HG02678 (cell line): ENCODE measurements at regions not wholly inside any gene's neighbourhood (a gene's known extent, or its start where the extent isn't known, plus 50 kb on each side); places are given as distances from the start of the nearest gene placed in this dataset.

Experiments
- ATAC-seq: cut with Tn5 transposase; IDR thresholded peaks from one replicate; pipeline ENCODE4 v1.9.1; 2021; ENCODE audit warnings: mild to moderate bottlenecking, moderate library complexity; ENCODE audit not compliant: unreplicated experiment

DNA sequence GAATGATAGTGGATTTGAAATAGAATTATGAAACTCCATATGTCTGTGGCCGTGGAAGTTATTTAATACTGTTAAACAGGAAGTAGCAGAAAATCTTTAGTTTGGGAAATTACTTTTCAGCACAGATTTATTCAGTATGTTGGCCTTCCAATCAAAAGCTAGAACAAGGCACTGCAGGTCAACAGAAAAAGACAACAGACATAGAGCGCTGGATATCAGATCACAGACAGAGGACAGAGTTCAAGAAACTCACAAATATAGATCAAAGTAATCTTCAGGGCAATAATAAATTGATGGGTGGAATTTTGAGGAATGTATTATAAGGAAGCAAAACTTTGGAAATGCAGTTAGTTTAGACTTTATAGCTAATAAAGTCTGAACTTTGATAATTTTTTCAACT lies 159.5 kb upstream of the TMCO5A start:
- no peak for ATAC-seq

DNA sequence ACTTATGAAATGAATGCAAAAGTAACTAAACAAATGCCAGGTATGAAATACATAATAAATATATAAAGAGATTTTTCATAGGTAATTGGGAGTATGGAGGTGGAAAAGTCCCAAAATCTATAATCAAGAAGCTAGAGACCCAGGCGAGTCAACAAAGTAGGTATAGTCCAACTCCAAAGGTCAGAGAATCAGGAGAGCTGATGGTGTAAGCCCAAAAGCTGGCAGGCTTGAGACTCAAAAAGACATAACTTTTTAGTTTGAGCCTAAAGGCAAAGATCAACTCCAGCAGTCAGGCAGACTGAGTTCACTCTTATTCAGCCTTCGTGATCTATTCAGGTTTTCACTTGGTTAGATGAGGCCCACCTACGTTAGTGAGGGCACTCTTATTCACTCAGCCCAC lies 157.4 kb upstream of the TMCO5A start:
- no peak for ATAC-seq

DNA sequence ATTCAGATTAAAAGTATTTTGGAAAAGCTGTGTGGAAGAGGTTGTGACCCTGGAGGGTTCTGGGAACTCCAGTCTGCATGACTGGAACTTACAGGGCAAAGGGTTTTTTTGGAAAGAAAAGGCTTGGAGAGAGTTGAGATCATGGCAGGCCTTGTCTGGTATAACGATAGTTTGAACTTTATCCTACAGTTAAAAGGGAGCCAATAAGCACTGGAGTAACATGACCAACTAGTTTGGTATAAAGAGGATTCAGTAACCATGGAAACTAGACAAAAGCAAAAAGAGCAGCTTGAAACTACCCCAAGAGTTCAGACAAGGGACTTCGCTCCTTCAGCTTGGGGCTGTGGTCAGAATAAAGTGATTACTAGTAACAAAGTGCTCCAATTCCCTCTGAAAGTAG lies 151.2 kb upstream of the TMCO5A start:
- no peak for ATAC-seq

DNA sequence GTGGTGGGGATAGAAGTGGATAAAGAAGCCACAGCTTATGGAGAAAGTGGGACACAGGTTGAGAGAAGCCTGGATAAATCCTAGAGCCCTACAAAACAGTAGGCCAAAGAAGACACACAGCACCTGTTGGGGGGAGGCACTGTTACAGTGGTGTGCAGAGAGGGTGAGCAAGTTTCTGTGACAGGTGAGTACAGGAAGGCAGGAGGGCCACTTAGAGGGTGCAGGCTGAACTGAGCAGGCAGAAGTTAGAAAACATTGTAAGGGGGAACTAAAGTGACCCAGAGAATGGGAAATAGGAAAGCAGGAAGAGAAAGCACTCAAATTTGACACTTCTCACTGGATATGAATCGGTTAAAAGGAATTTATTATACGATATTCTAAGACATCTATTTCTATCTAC lies 146.1 kb upstream of the TMCO5A start:
- ATAC-seq, result no peak

DNA sequence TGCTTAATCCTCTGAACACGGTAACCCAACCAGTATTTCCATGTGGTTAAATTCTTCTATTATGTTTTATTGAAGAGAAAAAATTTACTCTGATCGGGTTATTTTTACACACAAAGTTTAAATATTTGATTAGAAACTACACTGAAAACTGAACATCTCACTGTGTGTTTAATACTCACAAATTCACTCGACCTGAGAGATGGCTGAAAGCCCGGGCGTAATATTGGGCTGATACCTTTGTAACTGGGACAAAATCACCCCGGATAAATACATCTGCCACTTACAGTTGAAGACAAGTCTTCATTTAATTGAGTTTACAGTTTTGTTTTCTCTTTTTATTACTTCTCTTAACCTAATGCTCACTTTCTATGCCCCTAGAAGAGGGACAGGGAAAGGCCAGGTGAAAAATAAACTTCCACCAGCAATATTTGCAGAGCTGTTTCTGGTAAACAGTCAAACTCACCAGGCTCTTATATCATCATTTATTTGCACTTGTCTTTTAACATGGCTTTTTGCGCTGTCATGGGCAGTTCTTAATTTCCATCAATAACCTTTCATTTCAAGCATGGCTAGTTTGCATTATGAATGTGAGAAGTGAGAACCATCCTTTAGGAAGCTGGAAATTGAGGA lies 145.6 kb upstream of the TMCO5A start:
- no peak for ATAC-seq

DNA sequence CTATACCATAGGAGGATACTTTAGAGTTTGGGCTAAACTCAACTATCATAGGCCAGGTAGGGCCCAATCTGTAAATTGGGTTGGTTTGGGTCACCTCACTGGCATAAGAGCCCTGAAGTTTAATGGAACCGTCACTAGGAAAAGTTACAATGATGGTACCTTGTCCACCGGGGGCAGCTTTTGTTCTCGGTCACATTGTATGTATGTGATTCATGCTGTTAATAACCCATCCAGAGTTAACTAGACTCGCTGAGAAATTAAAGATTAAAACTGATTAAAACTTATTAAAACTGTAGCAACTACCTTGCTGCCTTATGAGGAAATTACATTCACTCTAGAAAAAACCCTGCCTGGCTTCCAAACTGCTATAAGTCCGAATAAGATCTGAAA lies 145.0 kb upstream of the TMCO5A start:
- no peak for ATAC-seq

DNA sequence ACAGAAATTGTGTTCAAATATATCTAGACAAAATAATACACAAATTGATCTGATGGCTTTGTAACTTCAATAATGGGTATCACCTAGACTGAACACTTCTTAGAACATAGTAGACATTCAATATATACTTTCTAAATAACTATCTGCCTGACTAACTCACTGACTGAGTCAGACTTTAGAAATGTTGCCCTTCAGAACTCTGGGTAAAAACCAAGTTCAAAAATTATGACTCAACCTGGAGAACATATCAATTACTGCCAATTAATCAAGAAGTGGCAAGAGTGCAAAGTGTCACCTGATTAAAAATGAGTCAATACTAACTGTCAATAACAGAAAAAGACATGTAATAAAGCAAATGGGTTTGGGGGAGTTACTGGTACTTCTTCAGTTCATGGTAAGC lies 144.6 kb upstream of the TMCO5A start:
- no peak for ATAC-seq

DNA sequence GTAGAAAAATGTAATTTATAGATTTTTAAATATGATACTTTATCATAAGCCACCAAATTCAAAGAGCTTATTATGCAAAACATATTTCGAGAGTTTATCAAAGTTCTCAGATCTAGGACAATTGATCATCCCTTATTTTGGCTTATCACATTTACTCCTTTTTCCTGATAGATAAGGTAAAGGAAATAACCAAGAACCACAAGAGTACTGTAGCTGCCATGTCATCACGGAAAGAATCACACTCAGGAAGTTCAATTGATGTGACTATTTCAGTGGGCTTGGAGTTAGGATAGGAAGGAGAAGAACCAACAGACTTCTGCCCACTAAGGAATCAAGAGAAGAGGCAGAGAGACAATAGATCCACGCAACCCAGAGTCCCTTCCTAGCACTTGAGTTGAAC lies 142.7 kb upstream of the TMCO5A start:
- no peak for ATAC-seq

DNA sequence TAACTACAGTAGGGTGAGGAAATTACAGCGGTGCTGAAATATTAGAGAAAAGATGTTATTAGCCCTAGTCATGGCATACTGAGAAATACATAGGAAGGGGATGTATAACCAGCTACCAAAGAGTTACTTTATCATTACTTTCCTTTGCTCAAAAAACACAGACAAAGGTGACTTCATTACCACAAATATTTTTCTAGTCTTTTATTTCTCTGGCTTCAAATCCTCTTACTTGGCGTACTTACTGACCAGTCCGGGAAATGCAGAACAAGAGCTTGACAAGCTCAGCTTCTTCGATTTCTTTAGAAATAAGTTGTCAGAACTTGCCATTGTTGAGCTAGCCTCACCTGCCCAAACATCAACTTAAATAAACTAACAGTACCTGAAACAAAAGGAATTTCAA lies 142.1 kb upstream of the TMCO5A start:
- ATAC-seq, result no peak

DNA sequence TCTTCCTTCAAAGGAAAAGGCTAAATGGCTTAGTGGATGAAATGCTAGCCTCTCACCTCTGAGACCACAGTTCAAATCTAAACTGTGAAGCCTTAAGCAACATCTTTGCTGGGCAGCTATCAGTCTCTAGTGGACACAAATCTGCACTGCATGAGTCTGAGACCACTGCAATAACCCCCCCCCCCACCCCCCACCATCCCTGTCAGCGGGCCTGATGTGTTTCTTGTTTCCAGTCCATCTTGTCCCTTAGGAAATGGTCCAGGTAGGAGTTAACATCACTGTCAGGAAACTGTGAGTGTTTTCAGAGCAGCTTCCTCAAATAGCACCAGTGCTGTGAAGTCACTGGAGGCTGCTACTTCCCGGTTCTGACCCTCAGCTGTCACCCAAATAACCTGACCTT lies 140.6 kb upstream of the TMCO5A start:
- ATAC-seq, result no peak

DNA sequence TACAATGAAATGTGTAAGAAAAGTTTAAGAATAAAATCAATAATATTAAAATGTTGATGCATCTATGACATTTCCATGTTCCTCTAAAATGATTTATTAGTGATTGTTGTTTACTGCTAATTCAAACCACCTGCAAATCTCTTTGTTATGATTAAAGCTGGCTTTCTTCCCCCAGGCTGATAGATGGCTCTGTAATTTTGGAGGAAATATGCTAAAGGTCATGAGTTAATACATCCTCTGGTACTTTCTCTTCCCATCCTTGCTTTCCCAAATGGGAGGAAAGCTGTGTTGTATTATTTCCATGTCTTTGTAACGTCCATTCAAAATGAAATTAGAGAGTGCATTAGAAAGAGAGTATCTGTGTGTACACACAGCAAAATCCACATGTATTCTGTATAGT lies 139.5 kb upstream of the TMCO5A start:
- no peak for ATAC-seq

DNA sequence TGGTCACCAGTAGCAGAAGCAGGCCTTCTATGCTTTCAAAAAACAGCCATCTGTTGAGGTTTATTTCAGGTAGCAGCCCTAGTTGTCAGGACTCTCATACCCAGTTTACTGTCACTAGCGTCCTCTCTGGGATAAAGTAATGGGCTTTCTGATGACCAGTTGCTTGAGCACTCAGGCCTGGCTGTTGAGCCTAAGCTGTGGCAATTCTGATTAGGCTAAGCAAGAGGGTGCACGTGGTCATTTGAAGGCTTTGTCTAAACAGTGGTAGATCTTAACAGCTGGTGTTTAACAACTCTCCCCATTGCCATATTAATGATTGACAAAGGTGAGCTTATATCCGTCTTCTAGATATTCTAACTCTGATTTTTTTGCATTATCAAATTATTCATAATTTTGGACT lies 132.9 kb upstream of the TMCO5A start:
- ATAC-seq, result no peak

DNA sequence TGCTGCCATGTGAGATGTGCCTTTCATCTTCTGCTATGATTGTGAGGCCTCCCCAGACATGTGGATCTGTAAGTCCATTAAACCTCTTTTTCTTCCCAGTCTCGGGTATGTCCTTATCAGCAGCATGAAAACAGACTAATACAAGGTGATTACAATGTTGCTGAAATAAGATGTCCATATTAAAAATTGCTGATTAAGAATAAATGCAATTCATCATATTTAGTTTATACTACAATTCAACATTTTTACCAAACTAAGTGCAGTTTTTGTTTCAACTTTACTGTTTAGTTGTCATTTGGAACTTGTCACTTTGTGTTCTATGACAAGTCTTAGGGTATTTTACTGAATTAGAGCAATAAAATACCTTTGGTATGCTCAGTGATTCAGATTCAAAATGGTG lies 127.6 kb upstream of the TMCO5A start:
- ATAC-seq, result no peak

DNA sequence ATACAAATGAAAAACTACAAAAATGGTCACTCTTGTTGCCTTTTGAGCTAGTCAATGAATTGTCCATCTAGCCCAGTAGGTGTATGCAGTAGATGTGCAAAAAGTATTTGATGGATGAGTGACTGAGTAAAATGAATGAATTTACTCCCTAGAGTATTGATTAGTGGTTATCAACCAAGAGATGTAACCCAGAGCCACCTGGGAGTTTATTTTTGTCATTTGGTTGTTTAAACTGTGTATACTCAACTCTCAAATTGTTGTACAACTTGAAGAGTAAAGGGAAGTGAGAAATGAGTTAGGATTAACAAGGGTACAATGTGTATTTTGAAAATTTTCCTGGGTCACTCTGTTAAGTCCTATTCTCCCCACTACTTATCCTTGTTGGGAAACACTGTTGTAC lies 124.1 kb upstream of the TMCO5A start:
- ATAC-seq, result no peak

DNA sequence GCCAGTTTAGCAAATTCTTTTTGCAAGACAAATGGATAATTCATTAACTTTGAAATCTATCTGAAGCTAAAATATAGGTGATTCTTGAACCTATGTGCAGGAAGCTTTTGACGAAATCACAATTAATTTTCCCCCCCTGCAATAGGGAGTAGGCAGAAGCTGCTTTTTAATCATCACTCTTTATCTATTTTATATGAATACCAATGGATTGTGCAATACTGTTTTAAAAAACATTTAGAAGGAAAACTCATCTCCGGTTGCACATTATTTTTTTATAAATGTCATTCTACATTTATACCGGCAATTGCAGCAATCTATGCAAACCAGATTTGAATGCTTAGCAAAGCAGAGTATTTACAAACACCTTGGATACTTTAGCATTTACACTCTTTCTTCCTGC lies 121.1 kb upstream of the TMCO5A start:
- ATAC-seq, result no peak

DNA sequence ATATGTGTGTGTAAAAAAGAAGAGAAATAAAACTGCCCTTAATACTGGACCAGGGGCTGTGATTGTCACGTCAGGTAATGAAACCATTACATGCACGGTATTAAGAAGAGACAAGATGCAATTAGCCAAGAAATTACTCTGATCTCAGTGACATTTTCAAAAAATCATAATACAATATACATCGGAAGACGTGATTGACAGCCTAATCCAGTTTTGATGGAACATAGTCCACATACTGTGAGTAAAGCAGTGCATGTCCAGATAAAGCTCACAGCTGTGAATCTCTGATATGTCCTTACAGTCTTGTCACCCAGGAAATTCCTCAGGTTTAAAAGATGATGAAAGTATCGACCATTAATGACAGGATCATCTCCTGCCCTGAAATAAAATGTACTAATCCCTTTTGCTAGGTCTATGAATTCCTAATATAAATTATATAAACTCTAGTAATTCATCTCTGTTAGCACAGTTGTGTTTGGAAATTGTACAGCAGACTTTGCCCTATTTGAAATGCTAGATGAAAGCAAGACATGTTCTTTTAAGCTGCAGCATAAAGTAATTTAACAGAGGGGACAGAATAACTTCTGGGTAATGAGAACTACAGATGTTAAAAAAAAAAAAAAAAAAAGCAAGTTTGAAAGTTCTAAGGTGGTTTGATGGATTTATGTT lies 119.5 kb upstream of the TMCO5A start:
- ATAC-seq, result no peak

DNA sequence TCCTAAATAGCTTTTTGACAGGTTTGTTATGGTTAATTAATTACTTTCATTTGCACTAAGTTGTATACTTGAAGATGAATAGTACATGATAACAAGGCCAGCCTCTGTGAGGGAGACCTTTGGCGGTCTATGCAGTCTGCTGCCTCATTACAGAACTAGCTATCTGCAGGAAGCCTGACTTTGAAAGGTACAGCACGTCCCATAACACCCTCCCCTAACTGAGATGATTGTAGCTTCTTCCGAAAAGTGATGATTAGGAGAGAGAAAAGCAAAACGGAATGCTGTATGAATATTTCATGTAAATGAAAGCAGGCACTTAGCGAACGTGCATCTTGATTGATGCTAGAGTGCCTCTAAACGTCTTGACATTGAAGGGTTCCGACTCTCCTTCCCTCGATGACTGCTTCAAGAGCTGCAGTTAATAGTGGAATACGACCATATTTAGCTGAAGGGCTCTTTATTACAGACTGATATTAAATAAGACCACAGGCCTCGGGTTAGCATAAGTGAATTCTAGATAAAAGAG lies 116.2 kb upstream of the TMCO5A start:
- ATAC-seq, result no peak

DNA sequence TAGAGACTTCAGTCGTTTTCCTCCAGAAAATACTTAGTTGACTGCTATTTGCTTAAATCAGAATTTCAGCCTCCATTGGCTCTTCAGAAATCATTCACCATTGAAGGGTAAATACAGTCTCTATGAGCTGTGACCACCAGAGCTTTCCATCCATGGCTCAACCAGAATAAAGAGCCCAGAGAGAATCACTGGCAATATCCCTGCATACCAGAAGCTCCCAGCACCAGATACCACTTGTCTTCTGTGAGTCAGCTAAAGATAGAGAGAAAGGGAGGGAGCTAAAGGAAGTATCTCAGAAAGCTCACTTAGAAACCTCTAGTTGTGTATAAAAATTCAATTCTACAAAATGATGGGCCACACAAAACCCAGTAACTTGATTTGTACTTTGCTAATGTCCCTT lies 115.2 kb upstream of the TMCO5A start:
- ATAC-seq, result no peak

DNA sequence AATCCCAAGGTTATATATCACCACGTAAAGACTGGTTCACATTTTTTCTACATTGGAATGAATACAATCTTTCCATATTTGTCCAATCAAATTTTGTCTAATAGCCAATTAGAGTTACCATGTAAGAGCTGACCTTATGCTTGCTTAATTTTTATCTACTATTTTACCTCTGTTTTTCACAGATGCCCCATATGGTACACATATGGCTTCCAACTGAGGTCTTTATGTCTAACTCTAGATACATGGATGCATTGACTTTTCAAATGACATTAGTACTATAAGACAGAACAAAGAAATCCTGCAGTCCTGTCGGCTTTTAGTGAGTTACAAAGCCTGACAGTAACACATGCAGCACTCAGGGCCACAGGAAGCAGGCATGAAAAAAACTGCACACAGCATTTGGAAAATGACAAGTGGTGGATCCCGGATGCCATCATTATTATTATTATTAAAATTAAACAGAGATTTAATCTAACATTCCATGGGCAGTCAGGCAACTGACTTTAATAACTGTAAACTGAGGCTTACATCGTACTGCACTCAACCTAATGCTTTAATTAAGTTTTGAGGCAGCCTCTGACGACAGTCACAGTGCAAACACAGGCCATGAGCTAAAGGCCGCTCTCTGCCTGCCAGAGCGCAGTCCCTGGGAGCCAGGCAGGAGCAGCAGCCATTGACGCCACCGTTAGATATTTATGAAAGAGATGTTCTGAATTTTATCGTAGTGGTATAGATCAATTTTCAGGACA lies 113.9 kb upstream of the TMCO5A start:
- ATAC-seq, result no peak

DNA sequence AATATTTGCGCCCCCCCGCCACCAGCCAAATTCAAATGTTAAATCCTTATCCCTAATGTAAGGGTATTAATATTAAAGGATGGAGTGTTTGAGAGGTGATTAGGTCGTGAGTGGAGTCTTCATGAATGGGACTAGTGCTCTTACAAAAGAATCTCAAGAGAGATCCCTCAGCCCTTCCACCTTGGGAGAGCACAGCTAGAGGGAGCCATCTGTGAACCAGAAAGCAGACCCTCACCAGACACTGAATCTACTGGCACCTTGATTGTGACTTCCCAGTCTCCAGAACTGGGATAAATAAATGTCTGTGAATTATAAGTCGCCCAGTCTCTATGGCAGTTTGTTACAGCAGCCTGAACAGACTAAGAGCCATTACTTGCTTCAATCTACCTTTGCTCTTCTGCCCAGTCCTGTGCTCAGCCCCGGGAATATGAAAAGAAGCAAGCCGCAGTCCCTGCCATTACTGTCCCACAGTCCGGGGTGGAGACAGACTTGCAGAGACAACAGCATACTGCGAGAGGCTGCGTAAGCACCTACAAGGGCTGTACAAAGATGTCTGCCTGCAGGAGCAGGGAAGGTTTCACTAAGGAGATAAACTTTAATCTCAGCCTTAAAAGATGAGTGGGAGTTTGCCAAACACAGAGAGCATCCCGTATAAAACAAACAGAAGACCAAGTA lies 110.7 kb upstream of the TMCO5A start:
- no peak for ATAC-seq

DNA sequence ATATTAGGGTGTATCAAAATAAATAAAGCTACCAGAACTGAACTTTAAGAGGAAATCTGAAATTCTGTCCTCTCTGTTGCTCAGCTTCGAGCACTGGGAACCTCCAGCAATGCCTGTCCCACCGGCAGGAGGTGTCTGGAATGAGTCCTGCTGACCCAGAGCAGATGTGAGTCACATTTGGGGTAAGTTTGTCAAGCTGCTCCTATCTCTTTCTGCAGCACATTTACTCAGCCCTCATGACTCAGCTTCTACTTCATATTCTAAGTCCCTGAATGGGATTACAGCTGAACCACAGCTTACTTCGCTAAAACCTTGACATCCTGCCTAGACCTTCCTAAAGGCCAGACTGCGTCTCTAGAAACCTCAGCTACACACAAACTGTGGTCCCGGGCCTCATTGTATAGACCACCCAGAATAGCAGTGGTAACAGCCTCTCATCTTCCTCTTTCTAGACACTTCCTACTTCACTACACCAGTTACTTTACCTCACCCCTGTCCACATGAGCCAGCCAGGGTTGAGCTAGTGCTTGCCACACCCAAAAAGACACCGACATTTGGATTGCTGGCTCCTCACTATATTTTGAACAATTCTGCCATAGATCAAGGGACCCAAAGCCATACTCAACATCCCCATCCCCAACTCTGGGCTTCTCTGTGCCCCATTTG lies 109.6 kb upstream of the TMCO5A start:
- ATAC-seq, result no peak
